Esophagus muscularis mucosa (tissue), 3 donors: ENCODE measurements at regions not wholly inside any gene's neighbourhood (a gene's known extent, or its start where the extent isn't known, plus 50 kb on each side); places are given as distances from the start of the nearest gene placed in this dataset.
"Not testable (repeated sequence)": the region's sequence is repeated elsewhere in the genome, so short reads cannot be mapped to it uniquely, and the experiment has no call there.

Source experiments
- CTCF ChIP-seq, 3 experiments: fragments of 200-600 bp in 2 of 3; fragments of 450-650 bp in 1 of 3; sonication (generic) in 2 of 3; IDR thresholded peaks; one replicate each; pipeline ENCODE4 v1.5.1; 2017 to 2019; ENCODE audit warnings: antibody characterized with exemption in 3 of 3, mild to moderate bottlenecking in 2 of 3, moderate library complexity in 1 of 3
- EP300 ChIP-seq: sonication (generic); formaldehyde crosslinking; IDR thresholded peaks from one replicate; pipeline ENCODE4 v1.6.1; 2017; ENCODE audit warnings: antibody characterized with exemption

GRCh38 chr5:101180365-101180764, 277.3 kb upstream of the ST8SIA4 start:
- TF ChIP-seq EP300; CTCF (IDR thresholded peaks at IDR 0.05): not testable (repeated sequence)
